HG02571 (cell line): ENCODE measurements at regions not wholly inside any gene's neighbourhood (a gene's known extent, or its start where the extent isn't known, plus 50 kb on each side); places are given as distances from the start of the nearest gene placed in this dataset.

Experiments used
- ATAC-seq: cut with Tn5 transposase; IDR thresholded peaks from one replicate; pipeline ENCODE4 v1.9.1; 2021; ENCODE audit warnings: mild to moderate bottlenecking, moderate library complexity; ENCODE audit not compliant: unreplicated experiment

GRCh38 chr6:91868539-91869202 is 1281.8 kb upstream of the MAP3K7 start:
- ATAC-seq = no peak

DNA sequence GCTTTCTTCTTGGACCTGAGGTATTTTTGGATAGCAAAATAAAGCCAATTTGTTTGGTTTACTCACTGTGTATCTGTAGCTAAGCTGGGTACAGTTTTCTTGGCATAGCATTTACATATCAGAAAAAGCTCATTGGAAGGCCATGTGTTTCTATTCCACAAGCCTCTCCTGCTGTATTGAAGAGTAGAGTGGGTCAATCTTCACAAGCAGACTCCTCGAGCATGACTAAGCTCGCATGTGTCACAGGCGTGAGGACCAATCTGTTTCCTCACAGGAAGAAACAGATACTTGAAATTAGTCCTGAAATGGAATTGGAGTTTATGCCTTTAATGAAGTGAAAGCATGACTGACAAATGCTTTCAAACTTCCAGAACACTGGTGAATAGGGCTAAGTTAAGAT is 1279.0 kb upstream of the MAP3K7 start:
- no peak for ATAC-seq

GRCh38 chr6:91864911-91865310 is 1278.0 kb upstream of the MAP3K7 start:
- ATAC-seq = no peak

DNA sequence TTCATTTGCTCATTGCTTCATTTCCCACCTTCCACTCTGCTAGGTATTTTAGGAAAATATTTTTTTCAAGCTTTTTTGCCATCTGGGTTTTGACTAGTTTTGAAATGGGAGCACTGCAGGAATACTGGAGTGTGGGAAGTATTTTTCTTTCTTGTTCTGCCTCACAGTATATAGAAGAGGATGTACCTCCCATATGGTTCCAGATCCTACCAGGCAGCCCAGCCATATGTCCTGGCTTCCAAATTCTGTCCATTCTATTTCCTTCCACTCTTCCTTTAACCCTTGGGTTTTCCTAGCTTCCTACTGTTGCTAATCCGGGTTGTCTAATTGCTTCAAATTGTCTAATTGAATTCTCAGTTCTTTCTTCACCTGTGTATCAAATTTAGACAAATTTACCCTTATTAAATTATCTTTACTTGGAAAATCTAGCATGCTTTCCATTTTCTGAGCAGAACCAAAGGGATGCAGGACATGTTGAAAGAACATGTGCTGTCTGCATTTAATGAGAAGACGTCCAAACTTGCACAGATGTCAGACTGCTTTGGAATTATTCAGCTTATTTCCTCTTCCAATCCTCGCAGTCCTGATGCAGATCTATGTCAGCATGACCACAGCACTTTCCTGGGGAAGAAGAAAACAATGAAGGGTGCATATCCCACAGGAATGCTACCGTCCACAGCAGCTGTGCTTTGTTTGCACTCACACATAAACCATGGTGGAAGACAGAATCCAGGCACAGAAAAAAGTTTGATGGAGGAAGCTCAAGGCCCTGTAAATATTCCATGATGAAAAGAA is 1273.9 kb upstream of the MAP3K7 start:
- ATAC-seq = no peak

- no peak for ATAC-seq
These were observed 1265.4 kb upstream of the MAP3K7 start for GRCh38 chr6:91852252-91852651.

- no peak for ATAC-seq
These were observed 1247.9 kb upstream of the MAP3K7 start for GRCh38 chr6:91834813-91835212.

DNA sequence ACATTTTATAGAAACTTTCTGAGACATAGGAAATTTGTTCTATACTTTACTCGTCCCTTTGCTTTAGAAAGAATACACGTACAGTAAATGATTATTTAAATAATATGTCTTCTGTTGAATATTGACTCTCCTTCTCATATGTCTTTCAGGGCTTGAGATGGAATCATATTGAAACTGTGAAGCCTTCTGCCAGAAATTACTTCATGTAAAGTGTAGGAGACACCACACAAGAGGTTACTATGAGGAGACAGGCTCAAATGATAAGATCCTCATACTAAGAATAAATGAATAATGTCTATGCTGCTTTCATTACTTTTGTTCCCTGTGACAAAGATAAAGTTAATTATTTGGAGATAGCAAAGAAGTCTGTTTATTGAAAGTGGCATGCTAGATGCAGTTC is 1240.3 kb upstream of the MAP3K7 start:
- ATAC-seq = no peak

- ATAC-seq = no peak
These were observed 1239.3 kb upstream of the MAP3K7 start for GRCh38 chr6:91826128-91826527.

- ATAC-seq = no peak
These were observed 1237.5 kb upstream of the MAP3K7 start for GRCh38 chr6:91824331-91824730.

DNA sequence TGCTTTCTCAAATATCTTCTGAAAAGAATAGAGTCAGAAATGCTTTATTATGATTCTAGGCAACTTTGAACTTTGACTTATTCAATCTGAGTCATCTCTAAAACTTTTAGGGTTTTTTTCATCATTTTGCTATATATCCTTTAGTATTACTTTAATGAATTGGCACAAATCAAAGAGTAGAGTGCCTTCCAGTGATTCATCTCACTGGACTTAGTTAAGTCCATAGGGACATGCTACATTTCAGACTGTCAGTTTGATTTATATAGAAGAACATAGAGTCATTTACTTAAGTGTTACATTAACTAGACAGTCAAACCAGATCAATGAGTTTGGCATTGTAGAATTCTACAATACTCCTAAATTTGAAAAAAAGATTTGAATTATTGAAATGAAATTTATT is 1235.7 kb upstream of the MAP3K7 start:
- no peak for ATAC-seq

- ATAC-seq = no peak
These were observed 1229.5 kb upstream of the MAP3K7 start for GRCh38 chr6:91816335-91816734.

DNA sequence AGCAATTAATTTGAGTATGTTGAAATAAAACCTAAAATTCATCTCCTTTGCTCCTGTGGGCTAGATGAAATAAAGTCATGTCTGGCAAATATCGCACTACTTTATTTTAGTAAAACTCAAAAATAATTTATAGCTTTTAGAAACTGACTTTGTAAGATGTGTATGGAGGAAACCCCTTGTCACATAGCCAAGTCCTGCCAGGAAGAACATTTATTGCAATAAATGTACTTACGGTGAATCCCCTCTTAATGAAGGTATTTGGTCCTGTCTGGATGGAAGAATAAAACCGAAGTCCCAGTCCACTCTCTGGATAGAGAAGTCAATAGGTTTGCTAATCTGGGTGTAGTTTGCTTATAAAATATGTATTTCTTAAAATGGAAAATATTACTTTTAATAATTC is 1226.8 kb upstream of the MAP3K7 start:
- ATAC-seq = no peak

DNA sequence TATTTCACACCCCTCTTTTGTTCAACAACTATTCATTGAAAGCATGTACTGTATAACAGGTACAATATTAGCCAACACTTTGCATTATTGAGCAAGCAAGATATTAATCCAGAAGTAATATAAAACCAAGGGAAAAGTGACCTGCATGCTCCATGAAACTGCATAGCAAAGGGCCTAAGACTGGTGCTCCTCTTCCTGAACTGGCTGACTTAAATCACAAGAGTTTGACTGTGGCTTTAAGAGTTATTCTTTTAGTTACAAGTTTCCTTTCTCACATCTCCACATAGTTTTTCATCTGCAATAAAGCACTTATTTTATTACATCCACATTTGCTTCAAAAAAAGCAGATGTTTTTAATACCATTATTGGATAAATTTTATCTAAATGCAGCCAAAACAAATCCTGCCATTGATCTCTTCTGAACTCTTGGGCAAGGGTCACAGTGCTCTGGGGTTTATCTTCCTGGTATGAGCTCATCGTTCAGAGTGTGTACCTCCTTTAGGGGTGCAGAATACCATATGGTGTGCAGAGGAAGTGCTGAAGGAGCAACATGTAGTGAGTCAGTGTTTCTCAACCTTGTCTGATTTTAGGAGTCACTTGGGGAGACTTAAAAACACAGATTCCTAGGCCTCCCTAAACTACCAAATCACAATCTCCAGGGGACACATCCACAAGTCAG is 1225.9 kb upstream of the MAP3K7 start:
- no peak for ATAC-seq

GRCh38 chr6:91804981-91805380 is 1218.1 kb upstream of the MAP3K7 start:
- ATAC-seq = no peak

DNA sequence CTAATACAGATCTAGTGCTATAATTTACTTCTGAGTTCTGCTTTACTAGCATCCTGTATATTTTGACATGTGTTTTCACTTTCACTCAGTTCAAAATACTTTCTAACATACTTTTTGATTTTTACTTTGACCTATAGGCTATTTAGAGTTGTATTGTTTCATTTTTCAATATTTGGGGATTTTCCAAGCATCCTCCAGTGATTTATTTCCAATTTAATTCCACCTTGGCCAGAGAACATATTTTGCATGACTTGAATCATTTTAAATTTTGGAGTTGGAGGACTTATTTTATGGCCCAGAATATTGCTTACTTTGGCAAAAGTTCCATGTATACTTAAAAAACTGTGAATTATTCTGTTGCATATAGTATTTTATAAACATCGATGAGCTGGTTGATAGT is 1215.6 kb upstream of the MAP3K7 start:
- no peak for ATAC-seq

- no peak for ATAC-seq
These were observed 1209.7 kb upstream of the MAP3K7 start for GRCh38 chr6:91796603-91797002.

GRCh38 chr6:91788501-91788900 is 1201.6 kb upstream of the MAP3K7 start:
- ATAC-seq = no peak

DNA sequence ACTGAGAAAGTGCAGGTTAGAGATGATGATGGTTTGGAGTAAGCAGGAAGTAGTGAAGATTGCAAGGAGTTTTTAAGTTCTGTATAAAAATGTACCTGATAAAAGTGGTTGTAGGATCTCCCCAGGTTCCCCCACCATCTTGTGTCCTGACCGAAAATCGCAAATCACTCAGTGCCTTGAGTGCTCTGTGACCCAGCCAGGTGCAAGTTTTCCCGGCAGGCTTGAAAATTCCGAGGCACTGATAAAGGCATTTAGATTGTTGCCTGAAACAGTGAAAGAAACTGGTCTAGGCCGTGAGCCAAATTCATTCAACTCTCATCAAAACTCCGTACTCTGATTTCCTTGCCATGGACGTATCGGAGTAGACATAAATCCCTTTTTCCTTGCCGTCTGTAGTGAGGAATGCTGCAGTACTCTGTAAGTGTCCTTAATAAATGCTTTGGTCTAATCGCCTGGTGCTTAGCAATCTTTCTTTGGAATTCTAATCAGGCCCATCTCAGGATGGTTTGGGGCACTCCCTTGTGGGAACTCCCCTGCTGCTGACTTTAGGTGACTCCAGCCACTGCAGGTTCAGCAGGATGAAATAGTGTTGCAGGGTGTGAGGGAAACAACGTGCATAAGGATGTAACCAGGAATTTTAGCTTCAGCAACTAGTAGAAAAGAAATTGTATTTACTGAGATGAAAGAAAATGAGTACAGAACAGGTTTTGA is 1199.8 kb upstream of the MAP3K7 start:
- ATAC-seq = no peak

DNA sequence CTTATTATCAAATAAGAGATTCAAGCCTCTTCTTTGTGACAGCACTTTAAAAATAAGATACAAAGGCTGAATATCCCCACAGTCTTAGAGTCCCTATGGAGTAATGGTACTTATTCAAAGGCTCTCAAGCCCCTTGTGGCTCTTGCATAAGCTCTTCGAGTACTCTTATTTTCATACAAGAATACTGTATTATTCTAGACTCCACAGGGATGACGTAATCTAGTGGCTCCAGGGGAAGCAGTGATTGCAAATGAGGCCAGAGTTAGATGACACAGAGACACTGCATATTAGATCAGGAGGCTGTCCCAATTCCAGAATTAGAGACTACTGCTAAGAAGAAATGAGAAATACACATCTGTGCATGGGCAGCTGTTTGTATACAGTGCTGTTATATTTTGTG is 1195.9 kb upstream of the MAP3K7 start:
- ATAC-seq = no peak

- ATAC-seq = no peak
These were observed 1195.1 kb upstream of the MAP3K7 start for GRCh38 chr6:91781946-91782345.

GRCh38 chr6:91780270-91780669 is 1193.4 kb upstream of the MAP3K7 start:
- no peak for ATAC-seq
